ENCODE measurements at regions not wholly inside any gene's neighbourhood (a gene's known extent, or its start where the extent isn't known, plus 50 kb on each side); places are given as distances from the start of the nearest gene placed in this dataset.

GRCh38 chr9:115596021-115596745, 478.2 kb upstream of the TNC start:
- H3K4me3 ChIP-seq = no peak overlapping the region
- H3K27me3 ChIP-seq = no peaks in the 10 kb centered on the region
- H3K4me1 ChIP-seq = peaks cover 0 to 10% (median 4%) of the 10 kb centered on the region in 10 experiments; a peak in 7 of 20 replicates
- no peaks in the 10 kb centered on the region for H3K36me3 ChIP-seq
- no peak overlapping the region for H3K4me2 ChIP-seq
- no peaks in the 10 kb centered on the region for H4K20me1 ChIP-seq
- no peaks in the 10 kb centered on the region for H3K9me3 ChIP-seq (replicated peaks in 1 of 11)
- no peak overlapping the region for H3K27ac ChIP-seq
- TF ChIP-seq Cebpa-rat (IDR thresholded peaks at IDR 0.05) = no peak
- no peak overlapping the region for H3K9ac ChIP-seq

GRCh38 chr9:115596746-115597080, 478.8 kb upstream of the TNC start:
- H3K36me3 ChIP-seq = no peaks in the 10 kb centered on the region
- H3K27ac ChIP-seq = no peak overlapping the region
- H3K4me2 ChIP-seq = no peak overlapping the region
- H3K9me3 ChIP-seq (replicated peaks in 1 of 11) = no peaks in the 10 kb centered on the region
- H3K4me1 ChIP-seq = peaks cover 0 to 6% (median 2%) of the 10 kb centered on the region in 10 experiments; a peak in 6 of 20 replicates
- H3K4me3 ChIP-seq = no peak overlapping the region
- H3K9ac ChIP-seq = no peak overlapping the region
- no peak for TF ChIP-seq Cebpa-rat (IDR thresholded peaks at IDR 0.05)
- no peaks in the 10 kb centered on the region for H3K27me3 ChIP-seq
- H4K20me1 ChIP-seq = no peaks in the 10 kb centered on the region

GRCh38 chr9:115597330-115597895, 479.5 kb upstream of the TNC start:
- no peaks in the 10 kb centered on the region for H3K27me3 ChIP-seq
- no peak overlapping the region for H3K9ac ChIP-seq
- H4K20me1 ChIP-seq = no peaks in the 10 kb centered on the region
- no peak overlapping the region for H3K4me2 ChIP-seq
- H3K4me3 ChIP-seq = no peak overlapping the region
- no peaks in the 10 kb centered on the region for H3K9me3 ChIP-seq (replicated peaks in 1 of 11)
- no peaks in the 10 kb centered on the region for H3K4me1 ChIP-seq
- no peak overlapping the region for H3K27ac ChIP-seq
- H3K36me3 ChIP-seq = no peaks in the 10 kb centered on the region
- TF ChIP-seq Cebpa-rat (IDR thresholded peaks at IDR 0.05) = no peak

DNA sequence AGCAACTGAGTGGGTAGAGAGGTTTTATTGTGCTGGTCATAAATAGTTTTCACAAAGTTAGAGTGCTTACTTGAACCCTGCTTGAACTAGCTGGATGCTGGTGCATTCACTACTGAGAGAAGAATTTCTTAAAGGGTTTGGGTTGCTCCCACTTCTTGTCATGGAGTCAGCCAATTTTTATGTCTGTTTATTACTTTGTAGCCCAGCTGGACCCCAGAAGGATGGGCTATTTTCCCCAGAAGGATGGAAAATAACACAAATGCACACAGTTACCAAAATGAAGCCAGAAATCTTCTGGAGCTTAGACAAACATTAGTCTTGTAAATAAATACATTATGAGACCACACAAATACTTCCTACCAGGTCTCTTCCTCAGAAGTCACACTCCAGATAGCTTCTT, 480.8 kb upstream of the TNC start:
- H3K4me1 ChIP-seq = no peaks in the 10 kb centered on the region
- no peaks in the 10 kb centered on the region for H4K20me1 ChIP-seq
- no peak overlapping the region for H3K4me3 ChIP-seq
- no peak overlapping the region for H3K4me2 ChIP-seq
- no peak overlapping the region for H3K9ac ChIP-seq
- no peaks in the 10 kb centered on the region for H3K36me3 ChIP-seq
- H3K27me3 ChIP-seq = no peaks in the 10 kb centered on the region
- no peak for TF ChIP-seq Cebpa-rat (IDR thresholded peaks at IDR 0.05)
- H3K9me3 ChIP-seq (replicated peaks in 1 of 11) = no peaks in the 10 kb centered on the region
- no peak overlapping the region for H3K27ac ChIP-seq

DNA sequence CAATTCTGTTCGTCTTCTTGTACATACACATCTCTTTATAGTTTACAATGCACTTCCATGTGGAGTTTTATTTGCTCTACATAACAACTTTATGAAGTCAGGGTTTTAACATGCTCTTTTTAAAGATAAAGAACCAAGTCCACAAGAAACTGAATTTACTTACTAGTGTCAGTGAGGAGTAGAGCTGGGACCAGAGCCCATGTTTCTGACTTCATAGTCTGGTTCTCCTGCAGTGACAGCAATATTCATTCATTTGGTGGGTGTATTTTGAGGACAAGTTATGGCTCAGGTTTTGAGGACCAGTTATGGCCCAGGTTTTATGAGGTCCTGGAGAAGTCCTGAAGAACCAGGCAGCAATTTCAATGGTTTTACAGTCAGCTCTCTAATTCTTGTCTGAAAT, 481.9 kb upstream of the TNC start:
- Histone ChIP-seq H3K9me3 (replicated peaks in 1 of 11) (no peaks in the 10 kb centered on the region), H4K20me1 (no peaks in the 10 kb centered on the region), H3K4me2 (no peak overlapping the region), H3K27me3 (no peaks in the 10 kb centered on the region), H3K4me1 (no peaks in the 10 kb centered on the region), H3K36me3 (no peaks in the 10 kb centered on the region), H3K4me3 (no peak overlapping the region), H3K9ac (no peak overlapping the region), H3K27ac (no peak overlapping the region)
- no peak for TF ChIP-seq Cebpa-rat (IDR thresholded peaks at IDR 0.05)

DNA sequence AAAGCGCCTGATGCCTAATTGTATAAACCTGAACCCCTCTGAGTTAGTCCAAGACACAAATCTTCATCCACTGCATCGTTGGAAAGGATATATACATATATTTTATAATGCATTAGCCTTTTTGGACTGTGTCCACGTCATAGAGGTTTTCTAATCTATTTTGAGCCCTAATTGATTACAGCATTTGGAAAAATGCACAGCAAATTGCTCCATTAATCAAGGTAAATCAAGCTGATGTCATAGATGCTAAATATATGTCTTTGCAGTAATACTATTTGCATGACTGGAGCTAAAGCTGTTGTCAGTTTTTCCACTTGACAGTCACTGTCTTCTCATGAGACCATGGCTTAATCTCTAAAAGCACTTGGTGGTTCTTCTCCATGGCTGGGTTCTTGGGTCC, 483.5 kb upstream of the TNC start:
- Histone ChIP-seq H3K9ac (no peak overlapping the region), H3K27me3 (no peaks in the 10 kb centered on the region), H3K27ac (no peak overlapping the region), H3K4me1 (no peaks in the 10 kb centered on the region), H3K4me2 (no peak overlapping the region), H3K9me3 (replicated peaks in 1 of 11) (no peaks in the 10 kb centered on the region), H3K4me3 (no peak overlapping the region), H3K36me3 (no peaks in the 10 kb centered on the region), H4K20me1 (no peaks in the 10 kb centered on the region)
- no peak for TF ChIP-seq Cebpa-rat (IDR thresholded peaks at IDR 0.05)

GRCh38 chr9:115604831-115605483, 487.0 kb upstream of the TNC start:
- H3K9ac ChIP-seq = no peak overlapping the region

DNA sequence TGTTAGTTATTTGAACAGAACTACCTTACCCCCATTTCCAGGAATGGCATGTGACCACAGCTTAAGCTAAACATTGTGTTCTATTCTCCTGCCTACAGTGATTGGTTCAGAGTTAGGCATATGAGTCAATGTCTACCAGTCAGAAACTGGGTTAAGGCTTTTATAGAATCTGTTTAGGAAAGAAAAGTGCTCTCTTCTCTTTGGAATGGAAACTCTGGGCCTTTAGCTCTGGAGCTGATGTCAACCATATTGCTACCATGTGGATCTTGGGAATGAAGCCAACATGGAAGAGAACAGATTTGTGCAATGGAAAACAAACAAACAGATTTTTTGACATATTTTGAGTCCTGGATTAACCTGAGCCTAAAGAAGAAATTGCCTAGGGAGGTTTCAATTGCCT, 488.9 kb upstream of the TNC start:
- no peaks in the 10 kb centered on the region for H4K20me1 ChIP-seq
- no peaks in the 10 kb centered on the region for H3K36me3 ChIP-seq

More at GRCh38 chr9:115604831-115605483, 487.0 kb upstream of the TNC start:
- no peak for TF ChIP-seq Cebpa-rat (IDR thresholded peaks at IDR 0.05)
- Histone ChIP-seq H3K4me3 (no peak overlapping the region), H3K9me3 (replicated peaks in 1 of 11) (no peaks in the 10 kb centered on the region), H3K27me3 (no peaks in the 10 kb centered on the region), H3K4me1 (no peaks in the 10 kb centered on the region), H4K20me1 (no peaks in the 10 kb centered on the region), H3K36me3 (no peaks in the 10 kb centered on the region), H3K27ac (no peak overlapping the region), H3K4me2 (no peak overlapping the region)

GRCh38 chr9:115614326-115614999, 496.5 kb upstream of the TNC start:
- Histone ChIP-seq H4K20me1 (no peaks in the 10 kb centered on the region), H3K36me3 (no peaks in the 10 kb centered on the region), H3K27ac (no peak overlapping the region), H3K27me3 (no peaks in the 10 kb centered on the region), H3K9ac (no peak overlapping the region), H3K4me3 (no peak overlapping the region), H3K9me3 (replicated peaks in 1 of 11) (peaks cover 0 to 4% (median 3%) of the 10 kb centered on the region in 11 experiments; a peak in 7 of 22 replicates), H3K4me2 (no peak overlapping the region), H3K4me1 (no peaks in the 10 kb centered on the region)
- no peak for TF ChIP-seq Cebpa-rat (IDR thresholded peaks at IDR 0.05)

More for the DNA sequence above, 488.9 kb upstream of the TNC start:
- Histone ChIP-seq H3K4me1 (no peaks in the 10 kb centered on the region), H3K27ac (no peak overlapping the region), H3K9ac (no peak overlapping the region), H3K27me3 (no peaks in the 10 kb centered on the region), H3K4me3 (no peak overlapping the region), H3K9me3 (replicated peaks in 1 of 11) (no peaks in the 10 kb centered on the region), H3K4me2 (no peak overlapping the region)
- TF ChIP-seq Cebpa-rat (IDR thresholded peaks at IDR 0.05) = no peak

All from BLaER1 treated with 17β-estradiol and CSF1 and Interleukin-3, amounts not matched to agents 10 nM and 100 nM (cell line).